HG02678 (cell line): ENCODE measurements at regions not wholly inside any gene's neighbourhood (a gene's known extent, or its start where the extent isn't known, plus 50 kb on each side); places are given as distances from the start of the nearest gene placed in this dataset.

Experiments
- ATAC-seq: cut with Tn5 transposase; IDR thresholded peaks from one replicate; pipeline ENCODE4 v1.9.1; 2021; ENCODE audit warnings: mild to moderate bottlenecking, moderate library complexity; ENCODE audit not compliant: unreplicated experiment

- no peak for ATAC-seq
These were observed 194.7 kb upstream of the PMEPA1 start for GRCh38 chr20:57904314-57905105.

DNA sequence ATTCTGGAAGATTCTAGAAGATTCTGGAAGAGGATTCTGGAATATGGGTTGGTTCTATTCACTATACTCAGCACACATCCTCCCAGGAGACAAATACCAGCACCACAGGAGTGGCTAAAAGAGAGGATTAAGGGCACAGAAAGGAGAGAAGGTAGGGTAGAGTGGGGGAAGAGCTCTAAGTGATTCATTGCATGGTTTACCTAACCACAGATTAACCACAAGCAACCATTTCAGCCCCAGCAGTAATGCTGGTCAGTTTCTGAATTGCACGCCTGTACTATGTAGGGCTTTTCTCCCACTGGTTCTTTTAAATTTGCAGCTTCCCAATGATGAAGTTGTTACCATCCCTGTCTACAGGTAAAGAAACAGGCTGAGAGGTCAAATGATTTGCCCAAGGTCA, 192.7 kb upstream of the PMEPA1 start:
- peak; percentile 77 for ATAC-seq

- no peak for ATAC-seq
These were observed 191.7 kb upstream of the PMEPA1 start for GRCh38 chr20:57901526-57901925.

GRCh38 chr20:57900226-57900905, 190.6 kb upstream of the PMEPA1 start:
- no peak for ATAC-seq

- ATAC-seq = no peak
These were observed 189.7 kb upstream of the PMEPA1 start for GRCh38 chr20:57899554-57899953.

- ATAC-seq = no peak
These were observed 188.5 kb upstream of the PMEPA1 start for GRCh38 chr20:57898332-57898731.

- ATAC-seq = no peak
These were observed 188.1 kb upstream of the PMEPA1 start for GRCh38 chr20:57897891-57898290.

GRCh38 chr20:57897156-57897874, 187.5 kb upstream of the PMEPA1 start:
- no peak for ATAC-seq

DNA sequence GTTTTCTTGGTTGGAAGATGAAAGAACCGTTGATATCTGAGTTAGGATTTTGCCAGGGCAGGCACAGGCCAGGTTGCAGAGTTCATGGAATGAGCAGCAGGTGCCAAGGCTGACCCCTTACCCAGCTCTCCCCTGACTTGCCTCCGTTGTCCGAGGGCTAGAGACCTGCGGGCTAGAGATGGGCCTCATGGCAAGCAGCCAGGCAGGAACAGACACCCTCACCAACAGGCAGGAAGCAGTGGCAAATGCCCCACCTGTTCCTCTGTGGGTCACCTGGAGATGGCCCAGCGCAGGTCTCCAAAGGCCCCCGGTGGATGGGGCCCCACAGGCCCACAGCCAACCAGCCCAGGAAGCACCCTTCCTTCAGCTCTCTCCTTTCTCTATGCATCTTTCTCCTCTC, 186.7 kb upstream of the PMEPA1 start:
- ATAC-seq = no peak

- no peak for ATAC-seq
These were observed 186.2 kb upstream of the PMEPA1 start for GRCh38 chr20:57896017-57896416.

DNA sequence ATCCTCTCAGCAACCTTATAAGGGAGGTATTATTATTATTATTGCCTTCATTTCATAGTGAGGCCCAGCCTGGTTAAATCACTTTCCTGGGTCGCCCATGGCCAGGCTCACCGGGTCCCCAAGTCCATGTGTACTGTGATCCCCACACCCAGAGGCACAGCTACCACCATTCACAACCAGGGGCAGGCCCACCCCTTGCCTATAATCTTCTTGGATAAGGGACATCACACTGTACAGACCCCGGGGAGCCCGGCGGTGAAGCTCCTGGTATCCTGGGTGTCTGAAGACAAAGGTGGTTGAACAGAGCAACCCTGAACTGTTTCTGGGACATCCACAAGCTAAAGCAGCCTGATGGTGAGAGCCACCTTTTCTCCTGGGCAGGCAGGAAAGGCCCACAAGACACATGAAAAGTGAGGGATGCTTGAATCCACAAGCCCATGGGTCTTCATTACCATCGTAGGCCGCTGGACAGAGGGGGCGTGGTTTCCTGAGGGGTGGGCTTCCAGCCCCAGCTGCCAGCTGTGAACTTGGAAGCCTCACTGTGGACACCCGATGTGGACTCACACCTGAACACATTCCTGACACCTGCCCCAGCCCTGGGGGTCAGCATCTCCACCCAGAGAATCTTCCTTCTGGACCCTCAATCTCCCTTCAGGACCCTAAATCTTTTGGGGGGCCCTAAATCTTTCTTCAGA, 185.5 kb upstream of the PMEPA1 start:
- no peak for ATAC-seq

DNA sequence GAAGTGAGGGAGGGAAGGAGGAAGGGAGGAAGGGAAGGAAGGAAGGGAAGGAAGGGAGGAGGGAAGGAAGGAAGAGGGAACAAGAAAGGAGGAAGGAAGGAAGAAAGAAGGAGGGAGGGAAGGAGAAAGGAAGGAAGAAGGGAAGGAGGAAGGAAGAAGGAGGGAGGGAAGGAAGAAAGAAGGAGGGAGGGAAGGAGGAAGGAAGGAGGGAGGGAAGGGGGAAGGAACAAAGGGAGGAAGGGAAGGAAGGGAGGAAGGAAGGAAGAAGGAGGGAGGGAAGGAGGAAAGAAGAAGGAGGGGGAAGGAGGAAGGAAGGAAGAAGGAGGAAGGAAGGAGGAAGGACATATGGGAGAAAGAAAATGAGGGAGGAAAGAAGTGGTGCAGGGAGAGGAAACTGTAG, 184.7 kb upstream of the PMEPA1 start:
- no peak for ATAC-seq

DNA sequence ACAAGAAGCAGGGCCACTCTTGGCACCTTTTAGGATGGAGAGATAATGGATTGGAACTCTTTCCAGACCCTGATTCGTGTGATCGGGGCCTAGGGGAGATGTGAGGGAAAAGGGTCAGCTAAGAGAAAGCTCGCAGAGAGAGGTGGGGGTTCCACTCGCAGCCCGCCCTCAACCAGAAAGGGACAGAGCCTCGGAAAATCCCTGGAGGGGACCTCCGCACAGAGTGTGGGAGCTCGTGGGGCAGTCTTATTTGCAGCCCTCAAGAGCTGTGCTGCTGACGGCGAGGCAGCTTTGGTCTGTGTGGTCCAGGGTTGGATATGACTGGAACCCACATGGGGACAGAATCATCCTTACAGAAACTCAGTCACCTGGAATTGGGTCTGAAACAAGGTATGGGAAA, 184.3 kb upstream of the PMEPA1 start:
- ATAC-seq = no peak

DNA sequence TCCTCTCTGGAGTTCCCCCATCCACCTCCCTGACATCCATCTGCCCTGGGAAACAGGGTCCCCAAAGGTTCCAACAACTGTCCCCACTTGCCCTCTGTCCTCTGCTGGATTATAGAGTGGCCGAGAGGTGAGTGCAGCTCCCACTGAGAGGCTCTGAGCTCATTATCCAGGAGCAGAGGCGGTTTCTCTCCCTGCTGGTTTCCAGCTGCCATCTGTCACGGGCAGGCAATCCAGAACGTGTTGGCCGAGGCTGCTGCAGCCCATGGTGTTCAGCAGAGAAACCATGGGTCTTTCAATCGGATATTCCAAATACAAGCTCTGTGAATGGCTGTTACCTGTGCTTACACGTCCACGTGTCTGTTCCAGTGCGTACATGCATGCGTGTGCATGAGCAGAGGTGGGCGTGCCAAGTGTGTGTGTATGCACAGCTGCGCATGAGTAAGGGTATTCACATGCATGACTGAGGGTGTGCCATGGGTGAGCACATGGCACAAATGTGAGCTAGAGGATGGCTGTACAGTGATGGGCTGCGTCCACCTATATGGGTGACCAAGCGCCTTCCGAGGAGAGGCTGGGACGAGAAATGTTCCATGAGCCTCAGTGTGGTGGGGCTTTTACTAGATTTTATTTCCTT, 183.7 kb upstream of the PMEPA1 start:
- ATAC-seq = no peak

GRCh38 chr20:57892471-57892870, 182.7 kb upstream of the PMEPA1 start:
- no peak for ATAC-seq

DNA sequence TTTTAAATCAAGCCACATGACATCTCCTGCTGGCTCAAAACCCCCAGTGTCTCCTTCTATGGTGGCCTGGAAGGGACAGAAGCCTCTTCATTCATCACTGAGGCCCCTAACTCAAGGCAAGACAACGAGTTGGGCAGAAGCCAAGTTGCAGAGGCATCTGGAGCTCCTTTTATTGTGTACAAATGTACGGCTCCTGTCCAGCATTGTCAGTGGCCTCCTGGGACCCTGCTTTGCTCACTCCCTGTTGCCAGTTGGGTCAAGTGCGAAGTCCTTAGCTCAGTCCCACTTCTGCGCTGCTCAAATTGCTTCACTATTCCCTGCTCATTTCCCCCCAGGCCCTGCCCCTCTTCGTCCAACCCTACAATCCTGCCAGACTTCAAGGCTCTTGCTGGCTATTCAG, 181.2 kb upstream of the PMEPA1 start:
- ATAC-seq = no peak

- no peak for ATAC-seq
These were observed 180.5 kb upstream of the PMEPA1 start for GRCh38 chr20:57890202-57890800.

- no peak for ATAC-seq
These were observed 178.8 kb upstream of the PMEPA1 start for GRCh38 chr20:57888591-57888990.

DNA sequence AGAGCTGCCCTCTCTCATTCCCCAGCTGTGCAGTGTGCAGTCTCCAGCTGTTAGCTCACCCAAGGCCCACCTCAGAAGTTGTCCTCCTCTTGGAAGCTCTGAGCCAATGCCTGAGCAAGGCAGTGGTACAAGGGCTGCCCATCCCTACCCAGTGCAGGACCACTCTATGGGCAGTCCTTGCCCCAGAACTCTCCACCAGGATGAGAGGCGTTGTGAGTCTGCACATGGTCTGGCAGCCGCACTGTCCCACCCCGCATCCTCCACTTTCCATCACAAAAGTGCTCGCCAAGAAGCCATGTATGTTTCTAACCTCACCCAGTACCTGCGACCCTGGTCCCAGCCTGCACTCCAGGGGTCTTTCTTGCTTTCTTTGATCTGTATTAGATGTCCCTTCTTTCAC, 175.1 kb upstream of the PMEPA1 start:
- no peak for ATAC-seq

- ATAC-seq = no peak
These were observed 173.9 kb upstream of the PMEPA1 start for GRCh38 chr20:57883761-57884160.
